Fibroblast of lung (primary cell): ENCODE measurements at regions not wholly inside any gene's neighbourhood (a gene's known extent, or its start where the extent isn't known, plus 50 kb on each side); places are given as distances from the start of the nearest gene placed in this dataset.

Source experiments
- EZH2 ChIP-seq: IDR thresholded peaks from 2 replicates; pipeline ENCODE4 v1.5.1; 2012; ENCODE audit warnings: low read length, control low read depth, mild to moderate bottlenecking; ENCODE audit errors: missing control alignments
- TF ChIP-seq, protein P1 (sequence below), 2 donors: IDR thresholded peaks in 1 of 2; conservative IDR thresholded peaks in 1 of 2; 1 replicate in 1 of 2; 2 replicates in 1 of 2; pipeline ENCODE4 v1.5.1; 2011 to 2012; ENCODE audit warnings: low read length in 2 of 2, control low read depth in 1 of 2, inconsistent platforms in 1 of 2, low read depth in 1 of 2, mild to moderate bottlenecking in 1 of 2

DNA sequence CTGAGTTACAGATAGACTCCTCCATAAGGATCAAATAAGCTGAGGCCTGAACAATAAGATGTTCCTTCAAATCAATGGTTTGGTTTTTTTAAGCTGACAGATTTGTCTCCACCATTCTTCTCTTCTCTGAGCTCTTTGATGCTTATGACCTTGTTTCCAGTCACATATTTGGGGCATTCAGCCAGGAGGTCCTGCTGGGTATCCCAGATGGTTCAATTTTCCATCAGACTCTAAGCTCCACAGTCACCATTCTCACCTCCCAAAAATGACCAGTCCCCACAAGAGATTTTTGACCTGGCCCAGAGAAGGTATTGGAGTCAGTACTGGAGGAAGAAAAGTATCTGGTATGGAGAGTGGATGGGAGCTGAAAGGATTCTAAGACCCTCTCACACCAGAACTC, 74.6 kb upstream of the FRMPD3 start:
- TF ChIP-seq, protein P1, sequence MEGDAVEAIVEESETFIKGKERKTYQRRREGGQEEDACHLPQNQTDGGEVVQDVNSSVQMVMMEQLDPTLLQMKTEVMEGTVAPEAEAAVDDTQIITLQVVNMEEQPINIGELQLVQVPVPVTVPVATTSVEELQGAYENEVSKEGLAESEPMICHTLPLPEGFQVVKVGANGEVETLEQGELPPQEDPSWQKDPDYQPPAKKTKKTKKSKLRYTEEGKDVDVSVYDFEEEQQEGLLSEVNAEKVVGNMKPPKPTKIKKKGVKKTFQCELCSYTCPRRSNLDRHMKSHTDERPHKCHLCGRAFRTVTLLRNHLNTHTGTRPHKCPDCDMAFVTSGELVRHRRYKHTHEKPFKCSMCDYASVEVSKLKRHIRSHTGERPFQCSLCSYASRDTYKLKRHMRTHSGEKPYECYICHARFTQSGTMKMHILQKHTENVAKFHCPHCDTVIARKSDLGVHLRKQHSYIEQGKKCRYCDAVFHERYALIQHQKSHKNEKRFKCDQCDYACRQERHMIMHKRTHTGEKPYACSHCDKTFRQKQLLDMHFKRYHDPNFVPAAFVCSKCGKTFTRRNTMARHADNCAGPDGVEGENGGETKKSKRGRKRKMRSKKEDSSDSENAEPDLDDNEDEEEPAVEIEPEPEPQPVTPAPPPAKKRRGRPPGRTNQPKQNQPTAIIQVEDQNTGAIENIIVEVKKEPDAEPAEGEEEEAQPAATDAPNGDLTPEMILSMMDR (conservative IDR thresholded peaks at IDR 0.05 in 1 of 2, IDR thresholded peaks at IDR 0.05 in 1 of 2; ENCODE audit: low read depth in 1 of 2, low read length in 2 of 2): no peak
- TF ChIP-seq EZH2: no peak
